Astrocyte of the cerebellum (primary cell): ENCODE measurements at regions not wholly inside any gene's neighbourhood (a gene's known extent, or its start where the extent isn't known, plus 50 kb on each side); places are given as distances from the start of the nearest gene placed in this dataset.

ENCODE experiments used
- DNase-seq: peaks from one replicate; pipeline ENCODE4 v3.0.0-alpha.2; 2011; ENCODE audit warnings: low read depth
- H3K4me3 ChIP-seq: 2 replicates; pipeline ENCODE4 v1.5.1; 2011; ENCODE audit warnings: mild to moderate bottlenecking, low read depth, low read length, moderate library complexity
- CTCF ChIP-seq: IDR thresholded peaks from 2 replicates; pipeline ENCODE4 v1.5.1; 2012; ENCODE audit warnings: low read length, low read depth, moderate library complexity, mild to moderate bottlenecking; ENCODE audit errors: missing control alignments
- in situ Hi-C: cut with HindIII; loops from 2 replicates; pipeline ENCODE4 v1.10.0; 2017; ENCODE audit warnings: low sequenced_read_pairs

- no peak for DNase-seq
- TF ChIP-seq CTCF: no peak
- no peak overlapping the region for H3K4me3 ChIP-seq
- in situ Hi-C loops: no loop called here
Measured at GRCh38 chr4:35541888-35542213, 702.5 kb downstream of the ARAP2 start.

- DNase-seq: no peak
- no peak for TF ChIP-seq CTCF
- in situ Hi-C loops: no loop called here
- H3K4me3 ChIP-seq: no peak overlapping the region
Measured at GRCh38 chr4:35548921-35549320, 695.4 kb downstream of the ARAP2 start.

- no peak for DNase-seq
- in situ Hi-C loops: no loop called here
- no peak overlapping the region for H3K4me3 ChIP-seq
- no peak for TF ChIP-seq CTCF
Measured at GRCh38 chr4:35556387-35556786, 687.9 kb downstream of the ARAP2 start.

- no peak overlapping the region for H3K4me3 ChIP-seq
- no peak for TF ChIP-seq CTCF
- DNase-seq: no peak
- in situ Hi-C loops: no loop called here
Measured at GRCh38 chr4:35559559-35560365, 684.6 kb downstream of the ARAP2 start.

GRCh38 chr4:35562861-35563260 is 681.5 kb downstream of the ARAP2 start:
- H3K4me3 ChIP-seq: no peak overlapping the region
- no peak for DNase-seq
- no peak for TF ChIP-seq CTCF
- in situ Hi-C loops: no loop called here

GRCh38 chr4:35565640-35566039 is 678.7 kb downstream of the ARAP2 start:
- H3K4me3 ChIP-seq: no peak overlapping the region
- TF ChIP-seq CTCF: no peak
- no peak for DNase-seq
- in situ Hi-C loops: no loop called here
